Mesodermal cell (in vitro differentiated cells): ENCODE measurements at regions not wholly inside any gene's neighbourhood (a gene's known extent, or its start where the extent isn't known, plus 50 kb on each side); places are given as distances from the start of the nearest gene placed in this dataset.

ENCODE experiments used
- H3K27ac ChIP-seq: 2 replicates; pipeline ENCODE4 v1.7.0; 2013; ENCODE audit warnings: mild to moderate bottlenecking, low read depth, low read length, moderate library complexity; ENCODE audit not compliant: severe bottlenecking
- H3K36me3 ChIP-seq: 2 replicates; pipeline ENCODE4 v1.7.1; 2013; ENCODE audit warnings: mild to moderate bottlenecking, low read length, moderate library complexity; ENCODE audit not compliant: control insufficient read depth, insufficient read depth
- H3K4me1 ChIP-seq: one replicate; pipeline ENCODE4 v1.7.1; 2013; ENCODE audit warnings: mild to moderate bottlenecking, low read length; ENCODE audit not compliant: insufficient read depth, control insufficient read depth, poor library complexity, severe bottlenecking
- H3K4me3 ChIP-seq: 2 replicates; pipeline ENCODE4 v1.7.0; 2013; ENCODE audit warnings: low read length, control low read depth, mild to moderate bottlenecking; ENCODE audit not compliant: insufficient read depth, poor library complexity, severe bottlenecking; ENCODE audit errors: extremely low read depth
- H3K9me3 ChIP-seq: 2 replicates; pipeline ENCODE4 v1.7.1; 2013; ENCODE audit warnings: mild to moderate bottlenecking, low read length, moderate library complexity; ENCODE audit not compliant: control insufficient read depth
- WGBS, 2 experiments: methylation state at CpG; one replicate each; pipeline ENCODE4 v1.1.5; 2013; ENCODE audit warnings: missing lambda C conversion rate in 2 of 2; ENCODE audit not compliant: insufficient coverage in 2 of 2; 5-methylcytosine and 5-hydroxymethylcytosine counted together

DNA sequence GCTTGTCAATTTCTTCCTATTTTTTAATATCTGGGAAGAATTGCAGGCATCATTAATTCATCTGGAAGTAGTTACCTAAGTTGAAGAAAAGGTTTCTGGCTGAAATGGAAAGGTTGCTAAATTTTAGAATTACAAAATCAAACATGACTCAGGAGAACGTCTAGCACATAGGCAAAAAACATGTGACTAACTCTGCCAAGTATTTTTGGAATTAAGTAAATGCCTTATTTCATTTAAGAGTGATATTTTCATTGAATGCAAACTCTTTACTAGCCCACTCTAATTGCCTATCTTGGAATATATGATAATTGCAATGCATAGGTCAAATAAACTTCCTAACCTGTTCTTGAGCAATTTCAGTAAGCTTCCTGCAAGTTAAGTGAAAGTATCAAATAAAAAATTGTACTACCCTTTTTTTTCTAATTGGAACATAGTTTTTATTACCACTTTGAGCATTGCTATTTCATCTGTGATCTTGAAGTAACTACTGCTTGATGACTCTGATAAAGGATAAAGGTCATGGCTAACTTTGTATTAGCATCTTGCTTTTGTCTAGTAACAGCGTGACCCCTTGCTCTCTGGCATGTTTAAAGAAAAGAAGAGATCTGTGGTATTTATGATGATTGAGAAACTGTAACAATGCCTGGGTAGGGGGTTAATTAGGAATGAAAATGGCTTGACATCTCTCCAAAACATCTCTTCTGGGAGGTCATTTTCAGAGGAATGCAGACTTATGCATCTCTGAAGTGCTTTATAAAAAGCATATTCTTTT is 208.3 kb upstream of the NCAM2 start:
- Histone ChIP-seq H3K4me3 (no peak overlapping the region), H3K27ac (no peak overlapping the region), H3K4me1 (no peaks in the 10 kb centered on the region), H3K36me3 (no peaks in the 10 kb centered on the region), H3K9me3 (no peaks in the 10 kb centered on the region)
- 40% methylated on average over 1 of the region's 2 CpGs; no CpG with 5 or more reads in 1 of the 2 experiments for WGBS, 2 experiments

- 100% methylated on average over 1 of the region's 3 CpGs for whole genome bisulfite sequencing, 2 experiments
- Histone ChIP-seq H3K4me1 (no peaks in the 10 kb centered on the region), H3K4me3 (no peak overlapping the region), H3K36me3 (no peaks in the 10 kb centered on the region), H3K9me3 (no peaks in the 10 kb centered on the region), H3K27ac (no peak overlapping the region)
Observed at GRCh38 chr21:20800106-20800505, 198.1 kb upstream of the NCAM2 start.

DNA sequence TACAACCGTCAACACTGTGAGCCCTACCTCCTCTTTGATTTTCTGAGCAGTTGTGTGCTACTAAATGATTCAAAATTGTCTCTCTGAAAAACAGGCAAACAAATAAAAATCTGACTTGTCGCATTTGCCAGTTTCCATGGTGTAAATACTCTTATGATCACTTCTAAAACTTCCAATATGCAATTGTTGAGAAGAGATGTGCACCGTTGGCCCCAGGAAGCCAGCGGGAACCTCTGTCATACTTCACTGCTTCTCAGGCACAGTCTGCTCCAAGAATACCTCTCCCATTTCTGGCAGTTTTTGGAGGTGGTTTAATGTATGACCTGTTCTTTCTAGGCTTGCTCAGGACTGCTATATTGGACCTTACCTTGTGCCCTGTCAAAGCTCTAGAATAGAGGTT is 196.0 kb upstream of the NCAM2 start:
- Histone ChIP-seq H3K36me3 (no peaks in the 10 kb centered on the region), H3K27ac (no peak overlapping the region), H3K4me3 (no peak overlapping the region), H3K9me3 (no peaks in the 10 kb centered on the region), H3K4me1 (no peaks in the 10 kb centered on the region)
- WGBS, 2 experiments = 60 to 84% methylated on average over 1 to 2 of the region's 4 CpGs

GRCh38 chr21:20802631-20803260 is 195.5 kb upstream of the NCAM2 start:
- Histone ChIP-seq H3K36me3 (no peaks in the 10 kb centered on the region), H3K4me1 (no peaks in the 10 kb centered on the region), H3K9me3 (no peaks in the 10 kb centered on the region), H3K27ac (no peak overlapping the region), H3K4me3 (no peak overlapping the region)
- 85 to 88% methylated on average over 6 to 7 of the region's 8 CpGs for WGBS, 2 experiments

GRCh38 chr21:20811702-20812101 is 186.5 kb upstream of the NCAM2 start:
- Histone ChIP-seq H3K9me3 (no peaks in the 10 kb centered on the region), H3K4me3 (no peak overlapping the region), H3K27ac (no peak overlapping the region), H3K4me1 (no peaks in the 10 kb centered on the region), H3K36me3 (no peaks in the 10 kb centered on the region)
- 100% methylated on average over 1 of the region's 6 CpGs; no CpG with 5 or more reads in 1 of the 2 experiments for WGBS, 2 experiments

DNA sequence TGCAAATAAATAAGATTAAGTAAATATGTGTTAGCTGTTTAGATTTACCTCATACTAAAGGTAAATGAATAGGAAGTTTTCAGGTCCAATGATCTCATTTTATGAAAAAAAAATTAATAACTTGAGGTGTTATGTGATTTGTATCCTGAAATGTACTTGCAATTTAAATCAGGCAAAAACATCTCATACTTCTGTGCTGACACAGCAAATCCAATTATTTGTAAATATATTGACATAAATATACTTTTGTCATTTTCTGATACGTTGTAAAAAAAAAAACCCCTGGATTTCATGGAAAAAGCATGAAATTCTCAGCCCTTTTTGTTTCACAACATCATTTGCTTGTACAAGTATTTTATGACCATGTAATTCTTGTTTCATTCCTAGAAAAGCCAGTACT is 184.1 kb upstream of the NCAM2 start:
- Histone ChIP-seq H3K4me3 (no peak overlapping the region), H3K4me1 (no peaks in the 10 kb centered on the region), H3K36me3 (no peaks in the 10 kb centered on the region), H3K9me3 (no peaks in the 10 kb centered on the region), H3K27ac (no peak overlapping the region)
- WGBS, 2 experiments = no CpG with 5 or more reads among the region's 1 CpG

DNA sequence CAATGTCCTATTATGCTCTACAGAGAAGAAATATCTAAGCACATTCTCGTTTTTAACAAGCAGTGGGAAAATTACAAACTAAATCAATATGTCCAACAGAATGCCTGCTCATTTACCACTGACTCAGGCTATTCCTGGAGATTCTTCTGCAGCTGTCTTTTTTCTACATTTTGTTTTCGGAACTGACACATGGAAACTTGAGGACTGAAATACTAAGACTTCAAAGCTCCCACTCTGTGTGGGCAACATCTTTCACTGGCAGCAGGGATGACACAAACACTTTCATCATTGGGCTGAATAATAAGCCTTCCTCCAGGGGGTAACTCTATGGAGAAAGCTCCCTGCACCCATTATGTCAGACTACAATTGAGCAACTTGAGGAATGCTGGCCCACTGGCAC is 175.5 kb upstream of the NCAM2 start:
- WGBS, 2 experiments = 20 to 47% methylated on average over 1 to 2 of the region's 2 CpGs
- Histone ChIP-seq H3K4me3 (no peak overlapping the region), H3K36me3 (no peaks in the 10 kb centered on the region), H3K4me1 (no peaks in the 10 kb centered on the region), H3K9me3 (no peaks in the 10 kb centered on the region), H3K27ac (no peak overlapping the region)

DNA sequence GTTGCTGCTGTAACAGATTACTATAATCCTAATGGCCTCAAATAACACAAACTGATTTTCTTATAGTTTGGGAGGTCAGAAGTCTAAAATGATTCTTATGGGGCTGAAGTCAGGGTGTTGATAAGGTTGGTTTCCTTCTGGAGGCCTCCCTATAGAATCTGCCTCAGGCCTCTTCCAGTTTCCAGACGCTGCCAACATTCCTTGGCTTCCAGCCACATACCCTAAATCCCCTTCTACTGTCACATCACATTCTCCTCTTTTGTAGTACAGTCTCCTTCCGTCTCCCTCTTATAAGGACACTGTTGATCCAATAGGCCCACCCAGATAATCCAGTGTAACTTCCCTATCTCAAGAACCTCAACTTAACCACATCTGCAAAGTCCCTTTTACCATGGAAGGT is 145.3 kb upstream of the NCAM2 start:
- H3K4me3 ChIP-seq = no peak overlapping the region

GRCh38 chr21:20856926-20857325 is 141.3 kb upstream of the NCAM2 start:
- H3K27ac ChIP-seq = no peak overlapping the region
- no peaks in the 10 kb centered on the region for H3K9me3 ChIP-seq
- no peaks in the 10 kb centered on the region for H3K36me3 ChIP-seq
- no peak overlapping the region for H3K4me3 ChIP-seq
- no peaks in the 10 kb centered on the region for H3K4me1 ChIP-seq
- 88 to 92% methylated on average over 2 to 3 of the region's 5 CpGs for WGBS, 2 experiments

More for the DNA sequence above, 145.3 kb upstream of the NCAM2 start:
- Histone ChIP-seq H3K4me1 (no peaks in the 10 kb centered on the region), H3K9me3 (no peaks in the 10 kb centered on the region), H3K27ac (no peak overlapping the region), H3K36me3 (no peaks in the 10 kb centered on the region)
- 89 to 100% methylated on average over 2 of the region's 2 CpGs for WGBS, 2 experiments

DNA sequence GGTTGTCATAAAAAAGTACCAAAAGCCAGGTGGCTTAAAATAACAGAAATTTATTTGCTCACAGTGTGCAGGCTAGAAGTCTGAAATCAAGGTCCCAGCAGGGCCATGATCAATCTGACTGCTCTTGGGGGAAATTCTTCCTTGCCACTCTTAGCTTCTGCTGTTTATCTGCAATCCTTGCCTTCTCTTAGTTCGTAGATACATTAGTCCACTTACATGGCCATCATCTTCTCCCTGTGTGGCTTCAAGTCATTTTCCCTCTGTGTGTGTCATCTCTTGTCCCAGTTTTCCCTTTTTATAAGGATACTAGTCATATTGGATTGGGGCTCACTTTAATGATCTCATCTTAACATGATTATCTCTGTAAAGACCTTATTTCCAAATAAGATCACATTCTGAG is 124.0 kb upstream of the NCAM2 start:
- no peak overlapping the region for H3K4me3 ChIP-seq
- H3K9me3 ChIP-seq = no peaks in the 10 kb centered on the region
- H3K27ac ChIP-seq = no peak overlapping the region
- 80 to 100% methylated on average over 1 of the region's 1 CpG for WGBS, 2 experiments
- no peaks in the 10 kb centered on the region for H3K36me3 ChIP-seq
- no peaks in the 10 kb centered on the region for H3K4me1 ChIP-seq

- Histone ChIP-seq H3K4me1 (no peaks in the 10 kb centered on the region), H3K4me3 (no peak overlapping the region), H3K36me3 (no peaks in the 10 kb centered on the region), H3K9me3 (no peaks in the 10 kb centered on the region), H3K27ac (no peak overlapping the region)
Observed at GRCh38 chr21:20875742-20876141, 122.5 kb upstream of the NCAM2 start.
